Heart left ventricle (tissue), 16 donors: ENCODE measurements at regions not wholly inside any gene's neighbourhood (a gene's known extent, or its start where the extent isn't known, plus 50 kb on each side); places are given as distances from the start of the nearest gene placed in this dataset.

Experiments
- ATAC-seq, 4 donors: fragments of 200-7000 bp; cut with Tn5 transposase; one replicate each; pipeline ENCODE4 v1.9.1; 2020 to 2022; ENCODE audit warnings: moderate library complexity in 4 of 4, mild to moderate bottlenecking in 3 of 4, moderate number of reproducible peaks in 1 of 4
- DNase-seq, 5 donors: peaks; one replicate each; pipeline ENCODE4 v3.0.0-alpha.2; 2020
- H3K27ac ChIP-seq, 12 donors: fragments of 200-600 bp; sonication (generic) in 4 of 12; one replicate each; pipeline versions ENCODE4 v1.5.0 to v1.8.0; 2016 to 2022; ENCODE audit warnings: mild to moderate bottlenecking in 2 of 12
- H3K27me3 ChIP-seq, 9 donors: fragments of 200-600 bp; sonication (generic) in 2 of 9; one replicate each; pipeline versions ENCODE4 v1.5.1 to v1.8.0; 2016 to 2022; ENCODE audit warnings: mild to moderate bottlenecking in 3 of 9
- H3K36me3 ChIP-seq, 9 donors: fragments of 200-600 bp; sonication (generic) in 2 of 9; one replicate each; pipeline versions ENCODE4 v1.5.0 to v1.8.0; 2018 to 2022; ENCODE audit warnings: mild to moderate bottlenecking in 2 of 9
- H3K4me1 ChIP-seq, 12 donors: fragments of 200-600 bp; sonication (generic) in 4 of 12; one replicate each; pipeline versions ENCODE4 v1.5.0 to v1.8.0; 2016 to 2022; ENCODE audit warnings: mild to moderate bottlenecking in 3 of 12
- H3K4me3 ChIP-seq, 12 donors: fragments of 200-600 bp; sonication (generic) in 4 of 12; one replicate each; pipeline versions ENCODE4 v1.5.0 to v1.8.0; 2017 to 2022; ENCODE audit warnings: mild to moderate bottlenecking in 9 of 12, moderate library complexity in 4 of 12
- H3K9me3 ChIP-seq, 12 donors: fragments of 200-600 bp; sonication (generic) in 4 of 12; one replicate each; pipeline versions ENCODE4 v1.5.0 to v1.8.0; 2016 to 2022; ENCODE audit warnings: mild to moderate bottlenecking in 1 of 12
- CTCF ChIP-seq, 12 donors: fragments of 200-600 bp; sonication (generic) in 4 of 12; IDR thresholded peaks; one replicate each; pipeline versions ENCODE4 v1.5.0 to v1.8.0; 2018 to 2022; ENCODE audit warnings: antibody characterized with exemption in 12 of 12, mild to moderate bottlenecking in 5 of 12
- POLR2A ChIP-seq, 2 donors: fragments of 450-650 bp; IDR thresholded peaks; one replicate each; pipeline ENCODE4 v1.6.1; 2017; ENCODE audit warnings: antibody characterized with exemption in 2 of 2, mild to moderate bottlenecking in 2 of 2, moderate library complexity in 2 of 2
- WGBS, 4 donors: extraction: QIAGEN DNeasy Blood & Tissue Kit in 2 of 4; methylation state at CpG; one replicate each; pipeline versions ENCODE4 v1.1.5 to v1.1.7; 2013 to 2018; 5-methylcytosine and 5-hydroxymethylcytosine counted together
- intact Hi-C, 10 donors: fragments of 100-400 bp; cut with DNase I; formaldehyde crosslinking; loops; one replicate each; pipeline versions ENCODE4 v1.11.1 to v1.14.2; 2022
- donor health status: ischemic (EF 13 %, LVEDD 7.1; RV severe dilation, severe dysfunction).
- donor health status: healthy with polysubstance abuse.
- donor health status: DM: no; HTN: yes; CAD: no.
- donor health status: DM: no; HTN: no; CAD: no.
- donor health status: ischemic (EF 25% LVEDD 6.9; RV normal size, moderate dysfunction).
- donor health status: ischemic (EF 25% LVEDD 5.7; RV mildly dilated, moderate dysfunction).
- donor health status: healthy.
- donor health status: DM: yes; HTN: yes; CAD: no.
- donor health status: ischemic (EF 35%, LVEDD 5.7; RV mildly dilated, moderate dysfunction).
- donor health status: nonischemic (EF 11% LVEDD 7.7; RV severe dilation, severe dysfunction).
- donor health status: DM: yes; HTN: yes; CAD: no.
- donor health status: PGD.
- donor health status: ischemic (EF 29% LVEDD 5.4; RV normal size, mild dysfunction).
- donor health status: nonischemic (EF 23%, LVEDD 6.1; RV moderate dilation, normal function).

GRCh38 chr11:37572491-37573171 is 974.6 kb upstream of the RAG2 start:
- TF ChIP-seq POLR2A (IDR thresholded peaks at IDR 0.05) (no peak), CTCF (IDR thresholded peaks at IDR 0.05) (no peak)
- Histone ChIP-seq H3K4me3 (no peak overlapping the region), H3K27ac (no peak overlapping the region), H3K9me3 (peaks cover 0 to 4% (median 0%) of the 10 kb centered on the region in 12 donors), H3K27me3 (no peaks in the 10 kb centered on the region), H3K36me3 (no peaks in the 10 kb centered on the region), H3K4me1 (no peaks in the 10 kb centered on the region)
- DNase-seq (no peak), ATAC-seq (no peak)
- WGBS, 4 donors: 43 to 57% (median 49%) methylated on average over 1 of the region's 1 CpG
- intact Hi-C loops: no loop called here

- H3K27ac ChIP-seq: no peak overlapping the region
- no peaks in the 10 kb centered on the region for H3K27me3 ChIP-seq
- H3K36me3 ChIP-seq: no peaks in the 10 kb centered on the region
- DNase-seq: no peak
- TF ChIP-seq CTCF (IDR thresholded peaks at IDR 0.05) (no peak), POLR2A (IDR thresholded peaks at IDR 0.05) (no peak)
- WGBS, 4 donors: 44 to 54% (median 49%) methylated on average over 2 of the region's 2 CpGs
- no peak for ATAC-seq
- intact Hi-C loops: no loop called here
- no peaks in the 10 kb centered on the region for H3K4me1 ChIP-seq
- H3K4me3 ChIP-seq: no peak overlapping the region
- no peaks in the 10 kb centered on the region for H3K9me3 ChIP-seq
Observed at GRCh38 chr11:37571246-37571645, 973.2 kb upstream of the RAG2 start.

- Histone ChIP-seq H3K36me3 (no peaks in the 10 kb centered on the region), H3K27ac (no peak overlapping the region), H3K4me1 (no peaks in the 10 kb centered on the region), H3K27me3 (no peaks in the 10 kb centered on the region), H3K4me3 (no peak overlapping the region), H3K9me3 (no peaks in the 10 kb centered on the region)
- WGBS, 4 donors: 71 to 81% (median 77%) methylated on average over 2 of the region's 2 CpGs
- intact Hi-C loops: no loop called here
- ATAC-seq (no peak), DNase-seq (no peak)
- TF ChIP-seq CTCF (IDR thresholded peaks at IDR 0.05): no peak
Observed at GRCh38 chr11:37560991-37561390, 963.0 kb upstream of the RAG2 start.

- ATAC-seq (no peak), DNase-seq (no peak)
- Histone ChIP-seq H3K9me3 (no peaks in the 10 kb centered on the region), H3K27me3 (no peaks in the 10 kb centered on the region), H3K4me1 (no peaks in the 10 kb centered on the region), H3K27ac (no peak overlapping the region), H3K36me3 (no peaks in the 10 kb centered on the region), H3K4me3 (no peak overlapping the region)
- no peak for TF ChIP-seq POLR2A (IDR thresholded peaks at IDR 0.05)
- no peak for TF ChIP-seq CTCF (IDR thresholded peaks at IDR 0.05)
- 45 to 73% (median 66%) methylated on average over 4 of the region's 4 CpGs for WGBS, 4 donors
- intact Hi-C loops: no loop called here
Observed at GRCh38 chr11:37560346-37560745, 962.3 kb upstream of the RAG2 start.
